PC-9 (cell line): ENCODE measurements at regions not wholly inside any gene's neighbourhood (a gene's known extent, or its start where the extent isn't known, plus 50 kb on each side); places are given as distances from the start of the nearest gene placed in this dataset.
"Not testable (repeated sequence)": the region's sequence is repeated elsewhere in the genome, so short reads cannot be mapped to it uniquely, and the experiment has no call there.

ENCODE experiments used
- BruUV-seq: library from RNA; stranded (reverse); fragments of 400-500 nt; replicated peaks from 2 replicates; lab custom pipeline; 2021; lab: Mats Ljungman, UMichigan
- CTCF ChIA-PET: fragments of 300-600 bp; sonication (Branson Sonifier 250); formaldehyde crosslinking; loops from one replicate; lab custom pipeline; 2022; ENCODE audit warnings: antibody characterized with exemption; lab: Charles Lee
- POLR2A ChIA-PET: fragments of 300-600 bp; sonication (Branson Sonifier 250); formaldehyde crosslinking; loops from one replicate; lab custom pipeline; 2022; ENCODE audit warnings: antibody characterized with exemption; ENCODE audit not compliant: unreplicated experiment; lab: Charles Lee
- DNase-seq, 2 experiments: peaks; one replicate each; pipeline versions ENCODE4 v3.0.0 to v3.0.0-alpha.2; 2015 to 2022; ENCODE audit warnings: mixed read lengths in 1 of 2
- H2AFZ ChIP-seq: fragments of 200-600 bp; sonication (generic); 2 replicates; pipeline ENCODE4 v1.8.1; 2017; ENCODE audit warnings: antibody characterized with exemption
- H3F3A ChIP-seq: fragments of 200-600 bp; sonication (generic); 2 replicates; pipeline ENCODE4 v1.8.1; 2017; ENCODE audit warnings: antibody characterized with exemption, mild to moderate bottlenecking, low read depth; ENCODE audit not compliant: insufficient read depth
- H3K27ac ChIP-seq: fragments of 200-600 bp; sonication (generic); 2 replicates; pipeline ENCODE4 v1.6.1; 2016; ENCODE audit warnings: mixed run types
- H3K27me3 ChIP-seq: fragments of 200-600 bp; sonication (generic); 2 replicates; pipeline ENCODE4 v1.6.1; 2016; ENCODE audit warnings: low read depth, mixed run types; ENCODE audit not compliant: insufficient read depth
- H3K36me3 ChIP-seq: fragments of 200-600 bp; sonication (generic); 2 replicates; pipeline ENCODE4 v1.6.1; 2016; ENCODE audit warnings: low read depth, mixed run types
- H3K4me1 ChIP-seq: fragments of 200-600 bp; sonication (generic); replicated peaks from 2 replicates; pipeline ENCODE4 v1.6.1; 2016; ENCODE audit warnings: mixed run types; ENCODE audit not compliant: insufficient read depth
- H3K4me2 ChIP-seq: fragments of 200-600 bp; sonication (generic); 2 replicates; pipeline ENCODE4 v1.6.1; 2017; ENCODE audit warnings: mixed run types
- H3K4me3 ChIP-seq: fragments of 200-600 bp; sonication (generic); 2 replicates; pipeline ENCODE4 v1.6.1; 2016; ENCODE audit warnings: mixed run types
- H3K79me2 ChIP-seq: fragments of 200-600 bp; sonication (generic); 2 replicates; pipeline ENCODE4 v1.6.1; 2017; ENCODE audit warnings: low read depth, mixed run types
- H3K9me2 ChIP-seq: fragments of 200-600 bp; sonication (generic); 2 replicates; pipeline ENCODE4 v1.8.1; 2017; ENCODE audit warnings: mild to moderate bottlenecking; ENCODE audit not compliant: insufficient read depth
- H3K9me3 ChIP-seq: fragments of 200-600 bp; sonication (generic); 2 replicates; pipeline ENCODE4 v1.8.1; 2016; ENCODE audit warnings: low read depth; ENCODE audit not compliant: insufficient read depth
- H4K20me1 ChIP-seq: fragments of 200-600 bp; sonication (generic); 2 replicates; pipeline ENCODE4 v1.8.1; 2017; ENCODE audit not compliant: insufficient read depth
- EZH2 ChIP-seq: fragments of 200-600 bp; sonication (generic); IDR thresholded peaks from 2 replicates; pipeline ENCODE4 v1.8.0; 2017; ENCODE audit warnings: antibody characterized with exemption, low read depth
- intact Hi-C: fragments of 100-400 bp; cut with micrococcal nuclease; formaldehyde crosslinking; loops from one replicate; pipeline ENCODE4 v1.10.0; 2022; ENCODE audit not compliant: unreplicated experiment
- TF ChIP-seq, protein P1 (sequence below): fragments of 200-600 bp; sonication (generic); conservative IDR thresholded peaks from 2 replicates; pipeline ENCODE4 v1.6.1; 2017; ENCODE audit warnings: mixed run types, antibody characterized with exemption, mild to moderate bottlenecking, moderate library complexity

DNA sequence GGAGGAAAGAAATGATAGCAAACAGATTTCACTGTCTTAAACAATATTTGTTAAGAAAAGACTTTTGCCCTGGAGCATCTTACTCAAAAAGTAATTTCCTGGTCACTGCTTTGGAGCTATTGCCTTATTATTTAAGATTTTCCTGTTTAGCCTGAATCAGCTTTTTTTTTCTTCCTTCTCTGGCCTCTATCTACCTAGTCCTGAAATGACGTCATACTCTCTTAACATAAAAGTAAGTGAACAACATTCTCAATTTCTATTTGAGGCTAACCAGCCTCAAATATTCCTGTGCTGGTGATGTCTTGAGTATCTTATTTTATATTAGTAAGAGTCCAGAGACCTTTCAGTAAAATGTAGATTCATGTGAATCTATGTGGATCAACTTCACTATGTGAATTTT is 221.9 kb upstream of the ALCAM start:
- no peaks in the 10 kb centered on the region for H3F3A ChIP-seq
- H3K9me2 ChIP-seq, result no peaks in the 10 kb centered on the region
- no peaks in the 10 kb centered on the region for H3K27me3 ChIP-seq
- no TSS peak for BruUV-seq
- H4K20me1 ChIP-seq, result no peaks in the 10 kb centered on the region
- H3K27ac ChIP-seq, result no peak overlapping the region
- ChIA-PET POLR2A (no interaction called here), CTCF (no interaction called here)
- no peaks in the 10 kb centered on the region for H3K79me2 ChIP-seq
- no peak overlapping the region for H3K4me2 ChIP-seq
- no peak overlapping the region for H3K4me3 ChIP-seq
- DNase-seq, result no peak
- H3K4me1 ChIP-seq, result 0 out of 2 replicates have a peak, but pooled peaks cover 3% of the 10 kb centered on the region
- no peak overlapping the region for H2AFZ ChIP-seq
- no peaks in the 10 kb centered on the region for H3K36me3 ChIP-seq
- intact Hi-C loops, result no loop called here
- no peak for TF ChIP-seq EZH2
- TF ChIP-seq, protein P1, sequence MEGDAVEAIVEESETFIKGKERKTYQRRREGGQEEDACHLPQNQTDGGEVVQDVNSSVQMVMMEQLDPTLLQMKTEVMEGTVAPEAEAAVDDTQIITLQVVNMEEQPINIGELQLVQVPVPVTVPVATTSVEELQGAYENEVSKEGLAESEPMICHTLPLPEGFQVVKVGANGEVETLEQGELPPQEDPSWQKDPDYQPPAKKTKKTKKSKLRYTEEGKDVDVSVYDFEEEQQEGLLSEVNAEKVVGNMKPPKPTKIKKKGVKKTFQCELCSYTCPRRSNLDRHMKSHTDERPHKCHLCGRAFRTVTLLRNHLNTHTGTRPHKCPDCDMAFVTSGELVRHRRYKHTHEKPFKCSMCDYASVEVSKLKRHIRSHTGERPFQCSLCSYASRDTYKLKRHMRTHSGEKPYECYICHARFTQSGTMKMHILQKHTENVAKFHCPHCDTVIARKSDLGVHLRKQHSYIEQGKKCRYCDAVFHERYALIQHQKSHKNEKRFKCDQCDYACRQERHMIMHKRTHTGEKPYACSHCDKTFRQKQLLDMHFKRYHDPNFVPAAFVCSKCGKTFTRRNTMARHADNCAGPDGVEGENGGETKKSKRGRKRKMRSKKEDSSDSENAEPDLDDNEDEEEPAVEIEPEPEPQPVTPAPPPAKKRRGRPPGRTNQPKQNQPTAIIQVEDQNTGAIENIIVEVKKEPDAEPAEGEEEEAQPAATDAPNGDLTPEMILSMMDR, result no peak
- H3K9me3 ChIP-seq, result no peaks in the 10 kb centered on the region

DNA sequence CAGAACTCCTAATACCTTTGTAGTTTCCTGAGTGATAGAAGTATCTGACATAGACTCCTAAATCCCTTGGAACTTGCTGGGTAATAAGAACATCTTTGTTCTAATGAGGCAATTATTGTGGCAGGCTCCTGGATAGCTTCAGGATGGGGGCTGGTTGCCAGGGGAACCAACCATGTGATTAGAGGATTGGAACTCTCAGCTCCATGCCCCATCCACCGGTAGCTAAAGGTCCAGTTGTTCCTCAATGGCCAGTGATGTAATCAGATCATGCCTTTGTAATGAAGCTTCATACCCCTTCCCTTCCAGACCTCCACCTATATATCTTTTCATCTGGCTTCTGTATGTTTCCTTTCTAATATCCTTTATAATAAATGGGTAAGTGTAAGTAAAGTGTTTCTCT is 221.2 kb upstream of the ALCAM start:
- H3K4me3 ChIP-seq, result no peak overlapping the region
- H3K36me3 ChIP-seq, result no peaks in the 10 kb centered on the region
- H3K4me1 ChIP-seq, result 0 out of 2 replicates have a peak, but pooled peaks cover 3% of the 10 kb centered on the region
- ChIA-PET CTCF (no interaction called here), POLR2A (no interaction called here)
- no peaks in the 10 kb centered on the region for H3K9me3 ChIP-seq
- TF ChIP-seq EZH2, result no peak
- TF ChIP-seq, protein P1, result no peak
- no peak for DNase-seq
- H3K27me3 ChIP-seq, result no peaks in the 10 kb centered on the region
- no peaks in the 10 kb centered on the region for H3K79me2 ChIP-seq
- no peak overlapping the region for H3K27ac ChIP-seq
- H2AFZ ChIP-seq, result no peak overlapping the region
- intact Hi-C loops, result no loop called here
- no peaks in the 10 kb centered on the region for H3K9me2 ChIP-seq
- no peaks in the 10 kb centered on the region for H4K20me1 ChIP-seq
- no peaks in the 10 kb centered on the region for H3F3A ChIP-seq
- H3K4me2 ChIP-seq, result no peak overlapping the region
- BruUV-seq, result no TSS peak

DNA sequence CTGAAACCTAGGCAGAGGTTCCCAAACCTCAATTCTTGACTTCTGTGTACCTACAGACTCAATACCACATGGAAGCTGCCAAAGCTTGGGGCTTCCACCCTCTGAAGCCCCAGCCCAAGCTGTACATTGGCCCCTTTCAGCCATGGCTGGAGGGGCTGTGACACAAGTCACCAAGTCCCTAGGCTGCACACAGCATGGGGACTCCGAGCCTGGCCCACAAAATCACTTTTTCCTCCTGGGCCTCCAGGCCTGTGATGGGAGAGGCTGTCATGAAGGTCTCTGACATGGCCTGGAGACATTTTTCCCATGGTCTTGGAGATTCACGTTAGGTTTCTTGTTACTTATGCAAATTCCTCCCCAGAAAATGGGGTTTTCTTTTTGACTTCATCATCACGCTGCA is 217.5 kb upstream of the ALCAM start:
- CTCF ChIA-PET, H3K4me1 ChIP-seq, H3K27me3 ChIP-seq, H3K9me3 ChIP-seq, H3K4me3 ChIP-seq, H3K36me3 ChIP-seq, POLR2A ChIA-PET, H3K27ac ChIP-seq, BruUV-seq, H4K20me1 ChIP-seq, H3K9me2 ChIP-seq, DNase-seq, intact Hi-C loops, H3K4me2 ChIP-seq, H2AFZ ChIP-seq, H3K79me2 ChIP-seq, H3F3A ChIP-seq: not testable (repeated sequence)

DNA sequence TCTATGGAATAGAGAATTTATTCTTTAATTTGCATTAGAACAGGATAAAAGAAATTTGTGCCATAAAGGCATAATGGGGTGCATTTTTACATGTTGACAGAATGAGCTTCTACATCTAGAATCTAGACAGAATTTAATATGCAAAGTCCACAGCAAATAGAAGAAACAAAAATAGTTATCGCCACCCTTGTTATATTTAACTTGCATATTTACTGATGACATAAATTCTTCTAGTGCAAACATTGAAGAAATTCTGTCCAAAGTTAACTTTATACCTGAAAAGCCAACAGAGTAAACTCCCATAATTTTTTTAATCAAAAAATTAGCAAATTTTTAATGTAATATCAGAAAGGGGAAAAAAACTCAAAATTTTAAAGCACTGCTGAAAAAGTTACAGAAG is 213.7 kb upstream of the ALCAM start:
- H3K36me3 ChIP-seq, result no peaks in the 10 kb centered on the region
- H3K4me3 ChIP-seq, result no peak overlapping the region
- H3K4me1 ChIP-seq, result no peaks in the 10 kb centered on the region; the same call in 1 of the 2 replicates
- DNase-seq, result no peak
- CTCF ChIA-PET, result no interaction called here
- no peaks in the 10 kb centered on the region for H3K27me3 ChIP-seq
- H3K4me2 ChIP-seq, result no peak overlapping the region
- H3F3A ChIP-seq, result no peaks in the 10 kb centered on the region
- POLR2A ChIA-PET, result no interaction called here
- H3K9me2 ChIP-seq, result 0 out of 2 replicates have a peak, but pooled peaks cover 2% of the 10 kb centered on the region
- H4K20me1 ChIP-seq, result no peaks in the 10 kb centered on the region
- no peak overlapping the region for H2AFZ ChIP-seq
- intact Hi-C loops, result loop anchor here (10.0 kb wide), 2 partner anchors 198 to 212 kb away; partner anchors contain the start of gene ALCAM
- H3K27ac ChIP-seq, result no peak overlapping the region
- TF ChIP-seq, protein P1, result no peak
- TF ChIP-seq EZH2, result no peak
- H3K9me3 ChIP-seq, result no peaks in the 10 kb centered on the region
- H3K79me2 ChIP-seq, result no peaks in the 10 kb centered on the region
- no TSS peak for BruUV-seq
